Smooth muscle cell (in vitro differentiated cells): ENCODE measurements at regions not wholly inside any gene's neighbourhood (a gene's known extent, or its start where the extent isn't known, plus 50 kb on each side); places are given as distances from the start of the nearest gene placed in this dataset.

ENCODE experiments used
- DNase-seq: peaks from one replicate; lab custom pipeline; 2025; ENCODE audit not compliant: unreplicated experiment; lab: John Stamatoyannopoulos, UW
- H2AFZ ChIP-seq: fragments of 200-600 bp; sonication (generic); 2 replicates; pipeline ENCODE4 v1.6.0; 2016; ENCODE audit warnings: antibody characterized with exemption, low read depth, mild to moderate bottlenecking
- H3F3A ChIP-seq: fragments of 200-600 bp; sonication (generic); 2 replicates; pipeline ENCODE4 v1.6.0; 2017; ENCODE audit warnings: antibody characterized with exemption, low read depth
- H3K27ac ChIP-seq: fragments of 200-600 bp; sonication (generic); 2 replicates; pipeline ENCODE4 v1.5.1; 2016; ENCODE audit warnings: low read depth, mild to moderate bottlenecking
- H3K27me3 ChIP-seq: fragments of 200-600 bp; sonication (generic); 2 replicates; pipeline ENCODE4 v1.6.1; 2016; ENCODE audit warnings: low read depth, mild to moderate bottlenecking
- H3K36me3 ChIP-seq: fragments of 200-600 bp; sonication (generic); 2 replicates; pipeline ENCODE4 v1.5.1; 2016; ENCODE audit warnings: low read depth
- H3K4me1 ChIP-seq: fragments of 200-600 bp; sonication (generic); 2 replicates; pipeline ENCODE4 v1.5.1; 2016; ENCODE audit warnings: low read depth
- H3K4me2 ChIP-seq: fragments of 200-600 bp; sonication (generic); 2 replicates; pipeline ENCODE4 v1.6.0; 2016; ENCODE audit warnings: mild to moderate bottlenecking
- H3K4me3 ChIP-seq: fragments of 200-600 bp; sonication (generic); 2 replicates; pipeline ENCODE4 v1.5.1; 2016; ENCODE audit warnings: mild to moderate bottlenecking
- H3K79me2 ChIP-seq: fragments of 200-600 bp; sonication (generic); 2 replicates; pipeline ENCODE4 v1.6.0; 2016; ENCODE audit warnings: low read depth, mild to moderate bottlenecking
- H3K9ac ChIP-seq: fragments of 200-600 bp; sonication (generic); 2 replicates; pipeline ENCODE4 v1.6.0; 2016; ENCODE audit warnings: low read depth
- H3K9me3 ChIP-seq: fragments of 200-600 bp; sonication (generic); replicated peaks from 2 replicates; pipeline ENCODE4 v1.5.1; 2016; ENCODE audit warnings: low read depth
- H4K20me1 ChIP-seq: fragments of 200-600 bp; sonication (generic); 2 replicates; pipeline ENCODE4 v1.6.0; 2016; ENCODE audit warnings: low read depth
- CTCF ChIP-seq: fragments of 200-600 bp; sonication (generic); IDR thresholded peaks from 2 replicates; pipeline ENCODE4 v1.5.1; 2017; ENCODE audit warnings: borderline replicate concordance, mild to moderate bottlenecking, antibody characterized with exemption; ENCODE audit not compliant: insufficient read depth, poor library complexity, severe bottlenecking
- WGBS: methylation state at CpG from one replicate; pipeline ENCODE4 v1.1.7; 2016; ENCODE audit warnings: low lambda C conversion rate; 5-methylcytosine and 5-hydroxymethylcytosine counted together

- H3K36me3 ChIP-seq = no peaks in the 10 kb centered on the region
- H2AFZ ChIP-seq = no peak overlapping the region
- no peak overlapping the region for H3K9ac ChIP-seq
- no peak overlapping the region for H3K4me3 ChIP-seq
- no peaks in the 10 kb centered on the region for H3F3A ChIP-seq
- H3K27me3 ChIP-seq = no peaks in the 10 kb centered on the region
- 85% methylated on average over 1 of the region's 1 CpG for WGBS
- H3K4me1 ChIP-seq = no peaks in the 10 kb centered on the region
- DNase-seq = no peak
- no peak overlapping the region for H3K4me2 ChIP-seq
- H3K9me3 ChIP-seq = peaks cover 7% of the 10 kb centered on the region
- no peak overlapping the region for H3K27ac ChIP-seq
- TF ChIP-seq CTCF = no peak
- no peaks in the 10 kb centered on the region for H4K20me1 ChIP-seq
- no peaks in the 10 kb centered on the region for H3K79me2 ChIP-seq
These were observed 90.3 kb downstream of the SMIM20 start for GRCh38 chr4:26004290-26004689.

- H3K27me3 ChIP-seq = no peaks in the 10 kb centered on the region
- no peaks in the 10 kb centered on the region for H3K4me1 ChIP-seq
- no peak for TF ChIP-seq CTCF
- H3K4me3 ChIP-seq = no peak overlapping the region
- H3K79me2 ChIP-seq = no peaks in the 10 kb centered on the region
- H3K9ac ChIP-seq = no peak overlapping the region
- H3K4me2 ChIP-seq = no peak overlapping the region
- 50% methylated on average over 4 of the region's 4 CpGs for WGBS
- H4K20me1 ChIP-seq = no peaks in the 10 kb centered on the region
- H3F3A ChIP-seq = no peaks in the 10 kb centered on the region
- H3K9me3 ChIP-seq = peaks cover 7% of the 10 kb centered on the region
- no peak overlapping the region for H3K27ac ChIP-seq
- no peak for DNase-seq
- H2AFZ ChIP-seq = no peak overlapping the region
- no peaks in the 10 kb centered on the region for H3K36me3 ChIP-seq
These were observed 91.7 kb downstream of the SMIM20 start for GRCh38 chr4:26005764-26006163.

GRCh38 chr4:26008737-26009136, 94.7 kb downstream of the SMIM20 start:
- no peak for TF ChIP-seq CTCF
- no peak overlapping the region for H3K4me2 ChIP-seq
- peaks cover 7% of the 10 kb centered on the region for H3K9me3 ChIP-seq
- H3K36me3 ChIP-seq = no peaks in the 10 kb centered on the region
- 3% methylated on average over 1 of the region's 1 CpG for WGBS
- no peaks in the 10 kb centered on the region for H3K27me3 ChIP-seq
- H3K27ac ChIP-seq = no peak overlapping the region
- H3K79me2 ChIP-seq = no peaks in the 10 kb centered on the region
- no peak overlapping the region for H3K9ac ChIP-seq
- no peak overlapping the region for H3K4me3 ChIP-seq
- no peaks in the 10 kb centered on the region for H4K20me1 ChIP-seq
- H3K4me1 ChIP-seq = no peaks in the 10 kb centered on the region
- no peaks in the 10 kb centered on the region for H3F3A ChIP-seq
- DNase-seq = no peak
- H2AFZ ChIP-seq = no peak overlapping the region

- H3K9me3 ChIP-seq = peaks cover 7% of the 10 kb centered on the region
- TF ChIP-seq CTCF = no peak
- H3K4me2 ChIP-seq = no peak overlapping the region
- no peaks in the 10 kb centered on the region for H3F3A ChIP-seq
- WGBS = 93% methylated on average over 3 of the region's 3 CpGs
- H2AFZ ChIP-seq = no peak overlapping the region
- H3K4me1 ChIP-seq = no peaks in the 10 kb centered on the region
- H3K9ac ChIP-seq = no peak overlapping the region
- no peak for DNase-seq
- no peaks in the 10 kb centered on the region for H3K27me3 ChIP-seq
- no peaks in the 10 kb centered on the region for H3K36me3 ChIP-seq
- no peaks in the 10 kb centered on the region for H4K20me1 ChIP-seq
- no peaks in the 10 kb centered on the region for H3K79me2 ChIP-seq
- no peak overlapping the region for H3K4me3 ChIP-seq
- H3K27ac ChIP-seq = no peak overlapping the region
These were observed 95.5 kb downstream of the SMIM20 start for GRCh38 chr4:26009502-26009901.
